NCI-H2081 treated with DMSO at 0.1 percent for 48 hours (cell line): ENCODE measurements at regions not wholly inside any gene's neighbourhood (a gene's known extent, or its start where the extent isn't known, plus 50 kb on each side); places are given as distances from the start of the nearest gene placed in this dataset.
"Not testable (repeated sequence)": the region's sequence is repeated elsewhere in the genome, so short reads cannot be mapped to it uniquely, and the experiment has no call there.

Source experiments
- DNase-seq: peaks from one replicate; lab custom pipeline; 2025; lab: John Stamatoyannopoulos, UW

DNA sequence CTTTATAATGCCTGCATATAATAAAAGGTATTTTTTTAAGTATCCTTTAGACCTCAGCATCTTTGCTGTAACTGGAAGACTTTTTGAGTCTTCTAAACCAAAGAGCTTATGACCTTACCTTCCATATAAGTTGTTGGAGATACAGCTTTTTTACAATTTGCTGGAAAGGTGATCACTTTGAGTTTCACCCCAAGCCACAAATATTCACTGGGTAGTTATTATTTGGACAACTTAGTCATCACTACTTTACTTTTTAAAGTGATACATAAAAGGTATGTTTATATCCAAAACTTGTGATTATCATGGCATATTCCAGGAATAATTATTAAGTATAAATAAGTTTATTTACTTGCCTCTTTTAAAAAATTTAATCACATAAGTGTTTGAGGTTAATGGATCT lies 246.7 kb upstream of the NRIP1 start:
- DNase-seq: no peak

DNA sequence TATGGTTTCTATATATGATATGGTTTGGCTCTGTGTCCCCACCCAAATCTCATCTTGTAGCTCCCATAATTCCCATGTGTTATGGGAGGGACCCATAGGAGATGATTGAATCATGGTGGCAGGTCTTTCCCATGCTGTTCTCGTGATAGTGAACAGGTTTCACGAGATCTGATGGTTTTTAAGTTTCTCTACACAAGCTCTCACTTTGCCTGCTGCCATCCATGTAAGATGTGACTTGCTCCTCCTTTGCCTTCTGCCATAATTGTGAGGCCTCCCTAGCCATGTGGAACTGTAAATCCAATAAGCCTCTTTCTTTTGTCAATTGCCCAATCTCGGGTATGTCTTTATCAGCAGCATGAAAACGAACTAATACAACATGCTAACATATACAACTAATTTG lies 252.2 kb upstream of the NRIP1 start:
- not testable (repeated sequence) for DNase-seq

DNA sequence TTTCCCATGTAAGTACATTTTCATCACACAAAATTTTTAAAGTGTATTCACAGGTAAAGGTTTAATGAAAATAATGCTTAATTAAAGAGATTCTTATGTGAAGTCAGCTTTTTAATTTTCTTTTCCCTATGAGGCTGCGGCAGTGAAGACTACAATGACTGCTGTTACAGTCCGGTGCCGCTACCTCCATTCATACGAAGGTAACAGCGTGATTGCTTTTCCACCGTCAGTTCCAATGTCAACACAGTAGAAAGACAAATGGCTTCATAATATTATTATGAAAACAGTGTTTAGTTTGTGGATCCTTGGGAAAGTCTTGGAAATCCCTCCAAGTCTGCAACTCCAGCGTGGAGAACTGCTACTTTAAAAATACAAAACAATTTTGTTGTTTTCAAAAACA lies 254.9 kb upstream of the NRIP1 start:
- no peak for DNase-seq

DNA sequence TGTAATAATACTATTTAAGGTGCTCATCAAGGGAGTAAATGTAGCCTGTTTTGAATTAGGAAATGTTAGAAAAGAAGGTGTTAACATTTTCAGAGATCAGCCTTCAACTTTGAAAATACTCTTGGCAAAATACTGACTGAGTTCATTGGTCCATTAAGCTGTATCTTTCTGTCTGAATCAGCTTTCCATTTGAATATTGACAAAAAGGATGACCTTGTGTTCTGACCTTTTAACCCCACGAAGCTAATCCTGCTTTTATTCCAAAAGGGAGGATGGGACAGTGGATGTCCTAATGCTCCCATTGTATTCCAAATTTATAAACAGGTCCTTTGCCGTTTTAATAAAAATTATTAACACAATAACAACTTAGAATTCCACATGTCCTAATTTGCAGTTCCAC lies 259.7 kb upstream of the NRIP1 start:
- DNase-seq: no peak

DNA sequence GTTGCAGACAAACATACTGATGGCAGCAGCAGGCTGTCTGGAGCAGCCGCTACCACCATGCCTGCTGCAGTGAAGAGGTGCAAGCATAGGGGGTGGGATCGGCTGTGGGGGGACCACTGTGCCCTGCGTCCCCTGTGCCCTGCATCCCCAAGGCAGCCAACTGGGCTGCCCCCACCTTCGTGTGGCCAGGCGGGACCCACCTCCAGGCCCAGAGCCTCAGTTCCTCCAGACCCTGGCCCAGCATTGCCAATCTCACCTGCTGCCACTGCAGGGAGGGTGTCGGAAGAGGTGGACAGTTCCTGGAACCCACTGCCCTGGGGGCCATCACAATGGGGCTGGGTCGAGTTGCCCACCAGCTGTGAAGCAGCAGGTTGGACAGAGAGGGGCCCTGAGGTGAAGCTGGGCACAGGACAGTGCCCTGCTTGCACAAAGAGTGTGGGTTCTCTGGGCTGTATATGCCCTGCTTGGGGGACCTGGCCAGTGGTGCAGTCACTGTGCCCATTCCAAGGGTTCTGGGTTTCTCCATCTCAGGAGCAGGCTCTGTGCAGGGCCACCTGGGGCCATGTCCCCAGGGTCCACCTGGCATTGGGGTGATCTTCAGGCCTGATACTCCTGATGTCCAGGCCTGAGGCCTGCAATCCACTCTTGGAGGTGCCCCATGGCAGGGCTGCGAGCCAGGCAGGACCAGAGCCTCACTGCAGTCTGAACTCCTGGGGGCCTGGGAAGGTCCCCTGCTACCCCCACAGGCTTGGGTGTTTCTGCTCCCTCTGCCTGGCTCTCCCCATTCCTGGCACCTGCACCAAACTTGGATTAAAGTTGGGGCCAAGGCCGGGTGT lies 261.4 kb upstream of the NRIP1 start:
- no peak for DNase-seq

DNA sequence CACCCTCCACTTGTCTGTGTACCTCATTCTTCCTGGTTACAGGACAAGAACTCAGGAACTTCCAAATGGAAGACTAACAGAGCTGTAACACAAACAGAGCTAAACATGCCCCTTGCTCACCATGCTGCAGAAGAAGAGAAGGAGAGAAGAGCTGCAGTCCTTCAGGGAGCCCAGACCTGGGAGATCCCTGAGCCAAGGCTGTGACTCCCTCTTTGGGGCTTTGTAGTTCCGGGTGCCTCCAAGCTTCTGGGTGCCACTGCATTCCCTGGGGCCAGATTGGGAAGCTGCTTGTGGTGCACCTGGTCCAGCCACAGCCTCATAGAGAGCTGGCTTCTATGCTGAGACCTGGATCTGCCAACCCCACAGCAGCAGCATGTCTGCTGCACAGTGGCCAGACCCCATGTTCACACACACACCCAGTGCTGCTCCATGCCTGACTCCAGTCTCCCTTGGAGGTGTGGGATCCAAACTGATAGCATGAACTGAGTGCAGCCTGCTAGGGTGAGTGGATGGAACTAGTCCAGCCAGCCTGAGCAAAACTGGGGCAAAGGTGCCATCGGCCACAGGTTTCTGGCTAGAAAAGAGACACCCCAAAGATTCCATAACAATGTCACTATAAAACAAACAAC lies 263.0 kb upstream of the NRIP1 start:
- no peak for DNase-seq

DNA sequence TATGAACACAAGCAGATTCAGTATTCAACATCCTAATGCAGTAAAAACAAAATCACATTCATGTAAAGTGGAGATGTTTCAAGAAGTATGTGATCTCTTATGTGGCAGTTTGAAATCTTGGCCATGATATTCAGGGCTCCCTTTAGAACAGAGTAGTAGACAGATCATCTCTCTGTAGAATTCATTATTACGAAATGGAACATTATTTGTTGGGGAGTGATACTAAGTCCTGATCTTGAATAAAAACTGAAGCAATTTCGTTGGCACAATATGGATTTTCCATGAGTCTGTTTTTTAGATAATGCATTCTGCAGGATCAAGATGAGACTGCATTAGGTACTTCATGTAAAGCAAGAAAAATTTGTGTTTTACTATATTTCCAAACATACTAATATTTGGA lies 264.4 kb upstream of the NRIP1 start:
- DNase-seq: no peak

DNA sequence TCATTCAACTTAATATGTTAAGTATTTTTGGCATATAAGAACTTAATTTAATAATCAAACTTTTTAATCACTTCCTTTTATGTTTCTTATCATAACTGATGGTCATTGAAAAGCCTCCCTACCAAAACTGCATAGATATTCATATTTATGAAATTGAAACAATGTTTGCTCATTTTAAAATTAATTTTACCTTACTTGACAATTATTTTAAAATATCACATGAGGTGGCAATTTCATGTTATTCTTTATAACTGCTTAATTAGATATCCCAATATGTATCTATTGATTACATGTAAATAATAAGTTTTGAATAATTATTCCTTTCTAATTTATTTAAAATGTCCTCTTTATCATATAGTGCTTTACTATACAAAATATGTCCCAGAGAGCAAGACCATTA lies 266.1 kb upstream of the NRIP1 start:
- no peak for DNase-seq

DNA sequence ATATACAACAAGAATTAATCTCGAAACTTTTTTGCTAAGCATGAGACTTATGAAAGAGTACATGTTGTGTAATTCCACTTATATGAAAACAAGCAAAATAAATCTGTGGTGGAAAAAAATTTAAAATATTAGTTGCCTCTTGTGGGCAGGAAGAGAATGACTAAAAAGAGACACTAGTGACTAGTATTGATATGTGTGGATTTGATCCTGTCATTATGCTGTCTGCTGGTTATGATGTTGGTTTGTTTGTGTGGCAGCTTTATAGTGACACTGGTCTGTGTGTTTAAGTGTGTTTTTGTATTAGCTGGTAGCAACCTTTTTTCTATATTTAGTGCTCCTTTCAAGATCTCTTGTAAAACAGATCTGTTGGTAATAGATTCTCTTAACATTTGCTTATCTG lies 267.8 kb upstream of the NRIP1 start:
- DNase-seq: no peak

DNA sequence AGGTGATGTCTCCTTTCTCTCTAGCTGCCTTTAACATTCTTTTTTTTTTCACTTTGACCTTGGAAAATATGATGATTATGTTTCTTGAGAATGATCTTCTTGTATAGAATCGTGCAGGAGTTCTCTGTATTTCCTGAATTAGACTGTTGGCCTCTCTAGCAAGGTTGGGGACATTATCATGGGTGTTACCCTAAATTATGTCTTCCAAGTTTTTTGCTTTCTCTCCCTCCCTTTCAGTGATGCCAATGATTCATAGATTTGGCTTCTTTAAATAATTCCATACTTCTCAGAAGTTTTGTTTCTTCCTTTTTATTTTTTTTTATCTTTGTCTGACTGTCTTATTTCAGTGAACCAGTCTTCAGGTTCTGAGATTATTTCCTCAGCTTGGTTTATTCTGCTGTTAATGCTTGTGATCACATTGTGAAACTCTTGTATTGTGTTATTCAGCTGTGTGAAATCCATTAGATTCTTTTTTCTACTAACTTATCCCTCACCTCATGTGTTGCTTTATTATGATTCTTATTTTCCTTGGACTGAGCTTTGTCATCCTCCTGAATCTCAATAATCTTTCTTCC lies 268.4 kb upstream of the NRIP1 start:
- DNase-seq: no peak

DNA sequence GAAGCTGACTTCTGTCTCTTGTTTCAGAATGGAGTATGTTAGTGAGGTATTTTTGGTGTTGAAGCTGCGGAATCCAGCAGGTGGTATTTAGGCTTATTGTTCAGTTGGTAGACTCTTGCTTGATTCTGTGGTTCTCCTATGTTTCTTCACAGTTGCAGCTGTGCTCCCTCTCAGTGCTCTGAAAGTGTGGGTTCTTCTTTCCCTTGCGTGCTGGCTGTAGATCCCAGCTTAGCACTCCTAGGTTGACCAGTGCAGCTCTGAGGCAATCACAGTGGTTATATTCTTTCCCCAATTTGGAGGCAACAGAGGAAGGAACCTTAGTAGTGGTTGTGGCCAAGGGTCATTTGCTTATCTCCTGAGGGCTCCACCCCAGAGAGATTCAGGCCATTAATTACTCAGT lies 269.2 kb upstream of the NRIP1 start:
- DNase-seq: no peak

DNA sequence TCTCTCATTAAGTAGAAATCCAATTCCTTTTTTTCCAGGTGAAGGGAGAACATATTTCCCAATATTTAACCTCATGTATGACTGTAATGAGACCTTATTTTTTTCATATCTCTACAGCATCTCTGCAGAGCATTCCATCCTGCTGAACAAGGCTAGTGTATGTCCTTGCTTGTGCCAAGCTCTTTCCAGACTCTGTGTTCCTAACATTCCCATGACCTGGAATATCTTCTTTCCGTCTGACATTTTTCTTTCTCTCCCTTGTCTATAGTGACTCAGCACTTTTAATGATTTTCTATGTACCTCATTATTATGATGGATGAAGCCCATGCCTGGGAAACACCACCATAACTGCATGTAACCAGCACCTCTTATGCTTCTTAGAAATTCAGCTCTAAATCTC lies 278.3 kb upstream of the NRIP1 start:
- no peak for DNase-seq

DNA sequence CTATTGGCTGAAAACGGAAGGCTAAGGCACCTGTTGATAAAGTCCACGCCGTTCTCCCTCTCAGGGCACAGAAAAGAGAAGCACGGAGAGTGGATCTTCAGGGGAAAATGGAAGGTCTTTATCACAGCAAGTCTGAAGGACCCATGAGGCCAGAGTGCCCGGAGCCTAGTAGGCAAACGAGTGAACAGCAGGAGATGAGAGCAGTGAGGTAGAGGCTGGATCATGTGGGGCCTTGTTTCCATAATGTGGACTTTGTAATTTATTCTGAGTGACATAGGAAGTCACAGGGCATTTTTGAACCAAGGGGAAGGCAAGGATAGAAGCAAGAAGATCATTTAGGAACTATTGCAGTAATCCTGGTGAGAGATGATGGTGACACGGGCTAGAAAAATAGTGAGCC lies 287.2 kb upstream of the NRIP1 start:
- no peak for DNase-seq

DNA sequence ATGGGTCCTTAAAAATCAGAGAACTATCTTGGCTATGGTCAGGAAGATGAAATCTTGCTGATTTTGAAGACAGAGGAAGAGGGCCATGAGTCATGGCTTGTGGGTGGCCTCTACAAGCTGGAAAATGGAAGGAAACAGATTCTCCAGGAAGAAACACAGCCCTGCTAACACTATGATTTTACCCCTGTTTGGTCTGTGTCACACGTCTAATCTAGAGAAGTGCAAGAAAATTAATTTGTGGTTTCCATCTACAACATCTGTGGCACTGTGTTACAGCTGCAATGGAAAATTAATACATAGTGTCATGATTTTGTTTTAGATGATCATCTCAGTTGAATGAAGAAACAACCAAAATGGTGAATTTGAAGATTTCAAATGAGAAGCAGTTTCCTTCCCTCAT lies 288.7 kb upstream of the NRIP1 start:
- DNase-seq: no peak

DNA sequence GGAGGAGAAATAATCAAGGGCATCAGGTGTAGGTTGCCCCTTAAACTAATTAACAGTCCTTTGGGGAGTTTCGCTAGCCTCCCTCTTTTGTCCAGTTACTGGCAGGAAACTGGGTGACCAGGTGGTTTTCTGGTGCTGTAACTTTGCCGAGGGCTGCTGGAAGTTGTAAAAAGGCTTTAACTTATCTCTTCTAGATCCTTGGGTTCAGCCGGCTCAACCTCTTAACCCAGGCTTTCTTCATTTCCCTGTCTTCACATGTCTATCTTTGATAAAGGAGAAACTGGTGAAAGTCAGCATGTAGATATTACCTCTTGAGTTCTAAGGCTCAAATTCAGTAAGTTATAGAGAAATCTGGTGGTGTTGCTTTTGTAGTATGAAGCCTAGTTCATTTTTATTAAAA lies 289.7 kb upstream of the NRIP1 start:
- no peak for DNase-seq

DNA sequence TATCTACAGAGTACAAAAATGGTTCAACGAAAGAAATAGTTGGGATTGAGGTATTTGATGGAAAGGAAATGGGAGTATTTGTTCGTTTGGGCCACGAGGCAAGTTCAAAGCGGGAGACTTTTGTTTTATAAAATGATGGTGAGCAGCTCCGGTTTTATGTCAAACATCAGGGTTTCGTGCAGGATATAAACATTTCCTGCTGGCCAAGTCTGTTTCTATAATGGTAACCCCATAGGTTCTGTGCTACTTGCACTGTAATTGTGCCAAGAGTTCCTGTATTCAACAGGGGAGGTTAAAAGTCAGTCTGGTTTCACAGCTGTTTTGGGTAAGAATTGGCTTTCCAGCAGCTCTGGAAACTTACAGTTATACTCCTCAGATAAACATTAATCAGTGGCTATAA lies 290.3 kb upstream of the NRIP1 start:
- no peak for DNase-seq

DNA sequence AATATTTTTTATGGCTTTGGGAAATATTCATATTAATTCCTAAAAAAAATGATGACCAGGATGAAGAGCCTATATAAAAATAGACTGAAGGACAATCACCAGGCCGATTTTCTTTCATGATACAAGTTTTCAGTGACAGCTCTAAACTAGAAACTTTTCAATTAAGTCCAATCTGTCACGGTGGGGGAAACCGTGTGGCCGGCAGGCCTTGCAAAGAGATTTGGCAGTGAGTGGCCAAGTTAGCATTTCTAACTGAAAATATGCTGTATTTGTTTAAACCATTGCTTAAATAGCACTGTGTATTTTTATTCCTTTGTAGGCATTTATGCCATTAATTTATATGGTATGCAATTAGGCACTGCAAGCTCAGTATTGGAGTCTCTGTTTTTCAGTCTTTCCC lies 294.5 kb upstream of the NRIP1 start:
- no peak for DNase-seq

DNA sequence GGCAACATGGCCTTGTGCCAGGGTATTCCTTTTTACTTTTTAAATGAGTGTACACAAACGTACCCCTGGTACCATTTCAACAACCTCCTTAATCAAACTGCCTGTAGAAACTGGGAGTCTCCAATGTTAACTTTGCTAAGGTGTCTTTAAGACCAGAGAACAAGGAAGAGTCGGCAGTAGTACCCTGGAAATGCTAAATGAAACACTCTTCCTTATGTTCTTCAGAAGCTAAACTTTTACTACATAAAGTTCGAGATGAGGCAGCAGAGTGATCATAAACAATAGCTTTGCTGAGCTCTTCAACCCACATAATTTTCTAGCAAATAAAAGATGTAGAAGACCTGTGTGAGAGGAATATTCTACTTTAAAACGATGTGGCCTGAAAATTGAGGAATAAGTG lies 297.7 kb upstream of the NRIP1 start:
- no peak for DNase-seq

DNA sequence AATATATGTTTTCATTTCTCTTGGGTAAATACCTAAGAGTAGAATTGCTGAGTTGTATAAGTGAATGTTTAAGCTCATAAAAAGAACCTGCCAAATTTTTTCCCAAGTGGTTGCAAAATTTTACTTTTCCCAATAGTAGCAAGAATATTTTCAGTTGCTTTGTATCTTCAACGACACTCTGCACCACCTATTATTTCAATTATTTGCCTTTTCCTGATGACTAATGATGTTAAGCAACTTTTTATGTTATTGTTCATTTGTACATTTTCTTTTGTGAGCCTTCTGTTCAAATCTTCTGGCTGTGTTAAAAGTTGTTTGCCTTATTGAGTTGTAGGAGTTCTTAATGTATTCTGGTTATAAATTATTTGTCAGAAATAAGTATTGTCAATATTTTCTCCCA lies 299.1 kb upstream of the NRIP1 start:
- DNase-seq: no peak

DNA sequence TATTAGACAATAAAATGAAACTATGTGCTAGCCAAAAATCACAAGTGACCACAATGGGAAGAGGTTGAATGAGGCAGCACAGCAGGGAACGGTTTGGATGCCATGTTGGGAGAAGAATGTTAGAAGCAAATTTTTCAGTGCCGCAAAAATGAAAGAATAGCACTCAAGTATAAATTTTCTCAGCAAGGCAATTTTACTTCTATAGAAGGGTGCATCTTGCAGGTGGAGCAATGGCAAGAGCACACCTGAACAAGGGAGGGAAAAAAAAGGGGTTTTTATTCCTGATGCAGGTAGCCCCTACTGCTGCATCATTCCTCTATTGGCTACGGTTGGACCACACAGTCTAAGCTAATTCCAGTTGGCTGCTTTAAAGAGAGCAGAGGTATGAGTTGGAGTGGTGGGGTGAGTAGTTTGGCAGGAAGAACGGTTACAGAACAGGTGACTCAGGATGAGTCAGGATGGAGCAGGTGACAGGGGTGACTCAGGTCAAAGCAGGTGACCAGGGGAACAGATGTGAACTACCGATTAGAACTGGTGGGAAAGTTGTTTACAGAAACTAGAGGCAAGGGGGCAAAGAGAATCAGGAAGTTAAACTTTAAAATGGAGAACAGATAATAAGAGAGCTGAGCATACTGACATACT lies 301.1 kb upstream of the NRIP1 start:
- no peak for DNase-seq

DNA sequence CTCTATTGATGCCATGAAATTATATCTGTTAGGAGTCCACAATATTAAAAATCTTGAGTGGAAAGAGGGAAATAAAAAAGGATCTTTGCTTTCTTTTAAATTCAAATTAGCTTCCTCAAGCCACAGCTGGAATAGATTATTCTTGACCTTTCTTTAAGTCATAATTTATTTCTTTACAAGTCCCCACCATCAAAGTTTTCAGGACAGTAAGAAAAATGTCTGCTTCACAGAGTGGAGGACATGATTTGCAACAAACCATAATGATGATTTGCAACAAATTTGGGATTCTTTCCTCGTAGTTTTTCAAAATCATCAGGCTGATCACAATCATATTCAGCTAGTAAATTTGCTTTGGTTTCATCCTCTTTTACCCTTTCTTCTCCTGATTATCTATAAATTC lies 301.8 kb upstream of the NRIP1 start:
- no peak for DNase-seq

DNA sequence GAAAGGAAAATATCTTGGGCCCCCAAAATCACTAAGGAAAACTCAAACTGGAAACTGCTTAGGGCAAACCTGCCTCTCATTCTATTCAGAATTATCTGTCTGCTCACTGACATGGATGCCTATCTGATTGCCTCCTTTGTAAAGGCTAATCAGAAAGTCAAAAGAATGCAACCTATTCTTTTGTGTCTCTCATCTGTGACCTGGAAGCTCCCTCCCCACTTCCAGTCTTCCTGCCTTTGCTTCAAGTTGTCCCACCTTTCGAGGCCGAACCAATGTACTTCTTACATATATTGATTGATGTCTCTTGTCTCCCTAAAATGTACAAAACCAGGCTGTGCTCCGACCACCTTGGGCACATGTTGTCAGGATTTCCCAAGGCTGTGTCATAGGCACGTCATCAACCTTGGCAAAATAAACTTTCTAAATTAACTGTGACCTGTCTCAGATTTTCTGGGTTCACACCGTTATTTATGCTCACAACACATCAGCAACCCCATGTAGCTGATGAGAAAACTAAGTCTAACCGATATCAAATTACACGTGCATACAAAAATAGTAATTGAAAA lies 302.3 kb upstream of the NRIP1 start:
- no peak for DNase-seq

DNA sequence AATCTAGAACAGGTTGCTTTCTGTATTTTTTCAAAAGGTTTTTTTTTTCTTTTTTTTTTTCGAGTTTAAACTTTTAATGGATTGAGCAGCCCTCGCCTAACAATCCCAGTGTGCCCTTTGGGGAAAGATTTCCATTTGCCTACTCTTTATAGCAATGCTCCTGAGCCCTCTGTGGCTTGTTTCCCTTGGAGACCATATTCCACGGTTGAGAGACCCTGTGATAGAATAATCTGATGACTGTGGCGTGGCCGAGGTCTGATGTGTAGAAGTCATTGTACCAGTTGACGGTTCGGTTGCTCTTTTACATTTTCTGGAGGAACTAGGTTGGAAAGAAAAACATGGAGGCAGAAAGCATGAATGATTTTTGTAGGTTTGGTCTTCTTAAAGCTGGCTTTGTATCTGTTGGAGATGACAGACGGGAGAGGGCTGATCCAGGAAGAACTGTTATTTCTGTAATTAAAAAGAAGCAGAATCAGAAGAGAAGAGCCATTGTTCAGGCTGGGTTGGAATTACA lies 305.7 kb upstream of the NRIP1 start:
- DNase-seq: no peak
